ENCODE measurements at regions not wholly inside any gene's neighbourhood (a gene's known extent, or its start where the extent isn't known, plus 50 kb on each side); places are given as distances from the start of the nearest gene placed in this dataset.

DNA sequence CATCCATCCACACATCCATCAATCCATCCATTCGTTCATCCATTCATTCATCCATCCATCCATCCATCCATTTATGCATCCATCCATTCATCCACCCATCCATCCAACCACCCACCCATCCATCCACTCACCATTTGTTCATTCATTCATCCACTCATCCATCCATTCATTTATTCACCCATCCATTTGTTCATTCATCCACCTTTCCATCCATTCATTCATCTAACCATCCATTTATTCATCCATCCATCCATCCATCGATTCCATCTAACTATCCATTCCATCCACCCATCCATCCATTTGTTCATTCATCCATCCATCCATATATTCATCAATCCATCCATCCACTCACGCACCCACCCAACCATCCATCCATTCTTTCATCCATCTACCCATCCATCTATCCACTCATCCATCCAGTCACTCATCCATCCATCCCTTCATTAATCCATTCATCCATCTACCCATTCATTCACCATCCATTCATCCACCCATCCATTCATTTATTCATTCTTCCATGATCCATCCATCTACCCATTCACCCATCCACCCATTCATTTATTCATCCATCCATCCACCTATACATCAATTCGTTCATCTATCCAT is 225.0 kb downstream of the TUBA3C start:
- peaks cover 23% of the 10 kb centered on the region for H3K9me3 Mint-ChIP-seq
- H3K36me3 Mint-ChIP-seq (ENCODE audit: low read depth): no peaks in the 10 kb centered on the region
- no peaks in the 10 kb centered on the region for H3K4me1 Mint-ChIP-seq (ENCODE audit: low read depth)
- no peak overlapping the region for H3K27ac Mint-ChIP-seq
- no peak overlapping the region for H3K4me3 Mint-ChIP-seq
- H3K27me3 Mint-ChIP-seq (ENCODE audit: low read depth): no peaks in the 10 kb centered on the region

GRCh38 chr13:18954254-18954653 is 227.4 kb downstream of the TUBA3C start:
- H3K27me3 Mint-ChIP-seq (ENCODE audit: low read depth): no peaks in the 10 kb centered on the region
- no peaks in the 10 kb centered on the region for H3K4me1 Mint-ChIP-seq (ENCODE audit: low read depth)
- H3K9me3 Mint-ChIP-seq: peaks cover 23% of the 10 kb centered on the region
- H3K36me3 Mint-ChIP-seq (ENCODE audit: low read depth): no peaks in the 10 kb centered on the region
- no peak overlapping the region for H3K27ac Mint-ChIP-seq
- no peak overlapping the region for H3K4me3 Mint-ChIP-seq

GRCh38 chr13:18953139-18953930 is 228.3 kb downstream of the TUBA3C start:
- H3K9me3 Mint-ChIP-seq: peaks cover 23% of the 10 kb centered on the region
- no peaks in the 10 kb centered on the region for H3K36me3 Mint-ChIP-seq (ENCODE audit: low read depth)
- no peak overlapping the region for H3K27ac Mint-ChIP-seq
- H3K4me1 Mint-ChIP-seq (ENCODE audit: low read depth): no peaks in the 10 kb centered on the region
- H3K27me3 Mint-ChIP-seq (ENCODE audit: low read depth): no peaks in the 10 kb centered on the region
- H3K4me3 Mint-ChIP-seq: no peak overlapping the region

- H3K4me3 Mint-ChIP-seq: no peak overlapping the region
- H3K27ac Mint-ChIP-seq: no peak overlapping the region
- no peaks in the 10 kb centered on the region for H3K4me1 Mint-ChIP-seq (ENCODE audit: low read depth)
- H3K36me3 Mint-ChIP-seq (ENCODE audit: low read depth): no peaks in the 10 kb centered on the region
- H3K9me3 Mint-ChIP-seq: peaks cover 23% of the 10 kb centered on the region
- H3K27me3 Mint-ChIP-seq (ENCODE audit: low read depth): no peaks in the 10 kb centered on the region
Measured at GRCh38 chr13:18952225-18953016, 229.2 kb downstream of the TUBA3C start.

DNA sequence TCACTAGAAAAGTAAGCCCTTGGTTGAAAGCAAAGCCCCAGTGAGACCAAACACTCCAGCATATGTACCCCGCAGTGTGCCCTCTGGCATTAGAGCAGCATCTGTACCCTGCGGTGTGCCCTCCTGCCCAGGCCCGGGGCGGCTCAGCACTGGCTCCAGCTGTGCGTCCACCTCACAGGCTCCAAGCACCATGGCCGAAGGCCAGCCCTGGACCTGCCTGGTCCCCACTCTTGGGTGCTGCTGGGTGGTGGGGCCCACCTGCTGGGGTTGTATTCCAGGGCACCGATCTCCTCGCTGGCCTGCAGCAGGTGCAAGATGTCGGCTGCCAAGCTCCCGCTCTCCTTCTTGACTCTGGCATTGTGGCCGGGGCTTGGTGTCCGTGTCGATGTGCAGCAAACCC is 230.2 kb downstream of the TUBA3C start:
- no peak overlapping the region for H3K4me3 Mint-ChIP-seq
- H3K4me1 Mint-ChIP-seq (ENCODE audit: low read depth): no peaks in the 10 kb centered on the region
- H3K9me3 Mint-ChIP-seq: peaks cover 16% of the 10 kb centered on the region
- H3K27ac Mint-ChIP-seq: no peak overlapping the region
- no peaks in the 10 kb centered on the region for H3K27me3 Mint-ChIP-seq (ENCODE audit: low read depth)
- no peaks in the 10 kb centered on the region for H3K36me3 Mint-ChIP-seq (ENCODE audit: low read depth)

- Mint-ChIP-seq H3K4me3 (no peak overlapping the region), H3K36me3 (ENCODE audit: low read depth) (no peaks in the 10 kb centered on the region), H3K9me3 (peaks cover 5% of the 10 kb centered on the region), H3K27me3 (ENCODE audit: low read depth) (no peaks in the 10 kb centered on the region), H3K27ac (no peak overlapping the region), H3K4me1 (ENCODE audit: low read depth) (no peaks in the 10 kb centered on the region)
Measured at GRCh38 chr13:18949970-18950369, 231.7 kb downstream of the TUBA3C start.

- H3K27me3 Mint-ChIP-seq (ENCODE audit: low read depth): no peaks in the 10 kb centered on the region
- H3K9me3 Mint-ChIP-seq: peaks cover 1% of the 10 kb centered on the region
- H3K36me3 Mint-ChIP-seq (ENCODE audit: low read depth): no peaks in the 10 kb centered on the region
- no peak overlapping the region for H3K4me3 Mint-ChIP-seq
- no peaks in the 10 kb centered on the region for H3K4me1 Mint-ChIP-seq (ENCODE audit: low read depth)
- H3K27ac Mint-ChIP-seq: no peak overlapping the region
Measured at GRCh38 chr13:18949489-18949761, 232.2 kb downstream of the TUBA3C start.

DNA sequence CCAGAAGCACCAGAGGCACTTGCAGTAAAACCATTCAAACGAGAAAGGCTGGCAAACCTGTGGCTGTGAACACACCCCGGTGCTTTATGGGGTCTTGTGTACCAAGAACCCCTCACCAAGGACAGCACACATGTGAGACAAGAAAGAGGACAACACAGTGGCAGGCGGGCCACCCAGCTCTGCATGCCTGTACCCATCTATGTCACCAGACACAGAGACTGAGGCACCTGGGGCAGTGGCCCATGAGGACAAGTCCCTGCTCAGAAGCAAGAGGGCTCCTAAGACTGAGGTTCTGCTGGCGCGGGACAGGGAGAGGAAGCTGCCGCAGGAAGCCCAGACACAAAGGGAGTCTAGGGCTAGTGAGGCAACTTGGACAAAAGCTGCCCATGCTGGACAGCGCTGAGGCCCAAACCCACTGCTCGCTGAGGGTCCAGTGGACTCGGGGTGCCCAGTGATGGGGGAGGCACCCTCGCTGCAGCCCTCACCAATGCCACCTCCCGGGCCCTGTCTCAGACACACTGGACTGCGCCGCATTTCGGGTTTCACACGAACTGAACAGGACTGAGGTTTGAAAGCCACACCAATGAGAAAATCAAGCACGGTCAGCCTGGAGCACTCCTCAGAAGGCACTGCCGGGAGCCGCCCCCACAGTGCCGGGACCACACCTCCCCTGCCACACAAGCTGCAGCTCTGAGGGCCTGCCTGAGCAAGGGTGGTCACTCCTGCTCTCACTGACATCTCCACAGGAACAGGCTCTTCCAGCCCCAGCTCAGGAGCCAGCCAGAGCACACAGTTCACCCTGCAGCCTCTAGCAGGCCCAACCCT is 232.7 kb downstream of the TUBA3C start:
- Mint-ChIP-seq H3K4me1 (ENCODE audit: low read depth) (no peaks in the 10 kb centered on the region), H3K9me3 (no peaks in the 10 kb centered on the region), H3K4me3 (no peak overlapping the region), H3K27me3 (ENCODE audit: low read depth) (no peaks in the 10 kb centered on the region), H3K27ac (no peak overlapping the region), H3K36me3 (ENCODE audit: low read depth) (no peaks in the 10 kb centered on the region)

DNA sequence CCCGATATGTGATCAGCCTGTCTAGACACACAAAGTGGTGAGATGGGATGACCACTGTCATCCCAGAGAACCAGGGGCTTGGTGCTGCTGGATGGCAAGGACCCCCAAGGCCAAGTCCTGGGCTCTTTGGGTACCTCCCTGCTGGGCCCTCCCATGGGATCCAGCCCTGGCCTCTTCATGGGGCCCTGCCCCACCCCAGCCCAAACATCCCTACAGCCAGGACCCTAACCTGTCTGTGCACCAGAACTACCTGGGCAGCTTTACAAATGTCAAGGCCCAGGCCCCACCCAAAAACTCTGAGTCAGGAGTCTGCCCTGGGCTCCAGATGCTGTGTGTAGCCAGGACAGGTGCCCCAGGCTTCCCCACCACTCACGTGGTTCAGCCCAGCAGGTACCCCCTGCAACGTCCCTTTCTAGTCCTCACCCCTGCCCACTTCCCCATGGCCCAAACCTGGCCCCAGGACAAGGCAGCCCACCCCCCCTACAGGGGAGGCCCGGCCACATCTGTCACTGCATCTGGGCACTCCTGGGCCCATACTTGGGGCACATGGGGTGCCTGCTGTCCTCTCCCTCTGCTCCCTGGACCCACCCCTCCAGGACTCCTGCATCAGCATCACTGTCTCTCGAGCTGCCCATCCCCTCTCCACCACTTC is 233.5 kb downstream of the TUBA3C start:
- Mint-ChIP-seq H3K9me3 (no peaks in the 10 kb centered on the region), H3K27ac (no peak overlapping the region), H3K4me3 (no peak overlapping the region), H3K27me3 (ENCODE audit: low read depth) (no peaks in the 10 kb centered on the region), H3K4me1 (ENCODE audit: low read depth) (no peaks in the 10 kb centered on the region), H3K36me3 (ENCODE audit: low read depth) (no peaks in the 10 kb centered on the region)

DNA sequence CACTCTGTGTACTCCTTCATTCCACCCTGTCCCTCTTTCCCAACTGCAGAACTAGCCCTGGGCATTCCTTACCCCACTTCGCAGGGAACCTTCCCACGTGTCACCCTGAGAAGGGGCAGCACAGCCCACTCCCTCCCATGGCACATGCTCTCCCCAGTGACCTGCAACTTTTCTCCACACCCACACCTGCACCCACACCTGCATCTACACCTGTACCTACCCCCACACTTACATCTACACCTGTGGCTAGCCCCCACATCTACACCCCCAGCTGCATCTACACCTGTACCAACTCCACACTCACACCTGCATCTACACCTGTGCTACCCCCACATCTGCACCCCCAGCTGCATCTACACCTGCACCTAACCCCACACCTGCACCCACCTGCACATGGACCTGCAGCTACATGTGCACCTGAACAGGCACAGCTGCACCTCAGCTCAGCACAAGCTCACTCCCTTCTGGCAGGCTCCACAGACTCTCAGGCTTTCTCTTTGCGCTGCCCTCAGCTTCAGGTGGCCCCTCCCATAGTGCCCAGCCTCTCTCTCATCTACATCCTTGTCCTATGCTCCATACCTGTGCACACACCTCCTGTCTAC is 234.1 kb downstream of the TUBA3C start:
- no peaks in the 10 kb centered on the region for H3K27me3 Mint-ChIP-seq (ENCODE audit: low read depth)
- no peak overlapping the region for H3K27ac Mint-ChIP-seq
- no peaks in the 10 kb centered on the region for H3K9me3 Mint-ChIP-seq
- no peak overlapping the region for H3K4me3 Mint-ChIP-seq
- no peaks in the 10 kb centered on the region for H3K36me3 Mint-ChIP-seq (ENCODE audit: low read depth)
- H3K4me1 Mint-ChIP-seq (ENCODE audit: low read depth): no peaks in the 10 kb centered on the region

DNA sequence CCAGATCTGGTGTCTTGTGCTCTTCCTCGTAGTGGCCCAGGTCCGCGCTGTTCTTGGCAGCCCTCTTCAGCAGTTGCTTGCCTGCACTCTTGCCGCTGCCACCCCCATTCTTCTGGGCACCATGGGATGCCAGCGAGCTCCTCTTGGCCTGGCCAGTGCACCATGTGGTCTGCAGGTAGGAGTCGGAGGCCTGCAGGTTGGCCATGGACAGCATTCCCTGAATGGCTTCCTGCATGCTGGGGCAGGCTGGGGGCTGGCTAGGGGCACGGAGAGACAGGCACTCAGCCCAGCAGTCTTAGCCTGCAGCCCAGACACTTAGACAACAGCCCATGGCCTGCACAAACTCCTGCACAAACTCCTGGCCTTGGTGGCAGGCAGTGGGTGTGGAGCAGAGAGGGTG is 234.9 kb downstream of the TUBA3C start:
- Mint-ChIP-seq H3K9me3 (no peaks in the 10 kb centered on the region), H3K27ac (no peak overlapping the region), H3K4me1 (ENCODE audit: low read depth) (no peaks in the 10 kb centered on the region), H3K36me3 (ENCODE audit: low read depth) (no peaks in the 10 kb centered on the region), H3K27me3 (ENCODE audit: low read depth) (no peaks in the 10 kb centered on the region), H3K4me3 (no peak overlapping the region)

DNA sequence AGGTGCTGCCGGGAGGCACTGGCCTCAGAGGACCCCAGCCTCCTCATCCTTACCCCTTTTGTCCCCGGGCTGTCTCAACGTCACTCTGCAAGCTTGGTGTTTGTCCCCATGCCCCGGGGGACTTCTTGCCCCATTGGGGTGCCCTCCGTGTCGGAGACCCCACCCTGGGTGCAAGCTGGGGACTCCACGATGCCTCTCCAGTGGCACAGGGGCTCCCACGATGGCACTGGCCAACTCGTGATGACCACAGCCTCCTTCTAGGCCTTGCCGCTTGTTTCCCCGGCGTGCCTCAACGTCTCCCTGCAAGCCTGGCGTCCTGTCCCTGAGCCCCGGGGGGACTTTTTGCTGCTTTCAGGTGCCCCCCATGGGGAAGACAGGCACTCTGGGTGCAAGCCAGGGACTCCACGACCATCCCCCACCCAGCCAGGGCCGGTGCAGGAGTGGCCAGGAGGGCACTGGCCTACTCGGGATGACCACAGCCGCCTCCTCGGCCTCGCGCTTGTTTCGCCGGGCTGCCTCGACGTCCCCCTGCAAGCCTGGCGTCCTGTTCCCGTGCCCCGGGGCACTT is 237.0 kb downstream of the TUBA3C start:
- Mint-ChIP-seq H3K36me3 (ENCODE audit: low read depth) (no peaks in the 10 kb centered on the region), H3K27me3 (ENCODE audit: low read depth) (no peaks in the 10 kb centered on the region), H3K27ac (no peak overlapping the region), H3K4me3 (no peak overlapping the region), H3K9me3 (no peaks in the 10 kb centered on the region), H3K4me1 (ENCODE audit: low read depth) (no peaks in the 10 kb centered on the region)

DNA sequence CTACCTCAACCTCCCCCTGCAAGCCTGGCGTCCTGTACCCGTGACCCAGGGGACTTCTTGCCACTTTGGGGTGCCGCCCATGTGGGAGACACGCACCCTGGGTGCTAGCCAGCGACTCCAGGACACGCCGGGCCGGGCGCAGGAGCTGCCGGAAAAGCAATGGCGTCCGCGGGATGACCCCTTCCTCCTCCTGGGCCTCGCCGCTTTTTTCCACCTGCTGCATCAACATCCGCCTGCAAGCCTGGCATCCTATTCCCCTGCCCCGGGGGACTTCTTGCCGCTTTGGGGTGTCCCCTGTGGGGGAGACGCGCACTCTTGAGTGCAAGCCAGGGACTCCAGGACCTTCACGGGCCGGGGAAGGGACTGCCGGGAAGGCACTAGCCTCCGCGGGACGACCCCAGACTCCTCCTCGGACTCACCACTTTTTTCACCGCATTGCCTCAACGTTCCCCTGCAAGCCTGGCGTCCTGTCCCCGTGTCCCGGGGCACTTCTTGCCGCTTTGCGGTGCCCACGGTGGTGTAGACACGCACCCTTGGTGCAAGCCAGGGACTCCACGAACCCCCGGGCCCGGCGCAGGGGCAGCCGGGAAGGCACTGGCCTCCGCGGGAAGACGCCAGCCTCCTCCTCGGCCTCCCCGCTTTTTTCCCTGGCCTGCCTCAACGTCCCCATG is 237.8 kb downstream of the TUBA3C start:
- H3K9me3 Mint-ChIP-seq: no peaks in the 10 kb centered on the region
- no peak overlapping the region for H3K4me3 Mint-ChIP-seq
- no peak overlapping the region for H3K27ac Mint-ChIP-seq
- H3K36me3 Mint-ChIP-seq (ENCODE audit: low read depth): no peaks in the 10 kb centered on the region
- H3K27me3 Mint-ChIP-seq (ENCODE audit: low read depth): no peaks in the 10 kb centered on the region
- H3K4me1 Mint-ChIP-seq (ENCODE audit: low read depth): no peaks in the 10 kb centered on the region

Measured in T-helper 1 cell treated with Interleukin-12 subunit alpha and Interleukin-12 subunit beta and Interleukin-4 antibody, amounts not matched to agents 30 μg/mL and 1 μg/mL, for 36 hours (primary cell).